Mucosa of rectum (tissue), 2 donors: ENCODE measurements at regions not wholly inside any gene's neighbourhood (a gene's known extent, or its start where the extent isn't known, plus 50 kb on each side); places are given as distances from the start of the nearest gene placed in this dataset.

ENCODE experiments used
- H3K27ac ChIP-seq, 2 donors: one replicate each; pipeline ENCODE4 v1.7.0; 2013; ENCODE audit warnings: inconsistent platforms in 2 of 2, low read depth in 2 of 2, low read length in 2 of 2
- H3K27me3 ChIP-seq, 2 donors: one replicate each; pipeline ENCODE4 v1.7.0; 2013; ENCODE audit warnings: low read length in 2 of 2; ENCODE audit not compliant: control insufficient read depth in 2 of 2, insufficient read depth in 2 of 2
- H3K36me3 ChIP-seq, 2 donors: one replicate each; pipeline ENCODE4 v1.7.0; 2013; ENCODE audit warnings: low read length in 2 of 2; ENCODE audit not compliant: control insufficient read depth in 2 of 2, insufficient read depth in 2 of 2
- H3K4me1 ChIP-seq, 2 donors: one replicate each; pipeline ENCODE4 v1.7.0; 2013; ENCODE audit warnings: low read length in 2 of 2, mild to moderate bottlenecking in 1 of 2; ENCODE audit not compliant: control insufficient read depth in 2 of 2, insufficient read depth in 2 of 2
- H3K4me3 ChIP-seq, 2 donors: one replicate each; pipeline ENCODE4 v1.7.0; 2013; ENCODE audit warnings: low read length in 2 of 2
- H3K9ac ChIP-seq, 2 donors: one replicate each; pipeline ENCODE4 v1.7.0; 2013; ENCODE audit warnings: low read length in 2 of 2, low read depth in 1 of 2, mild to moderate bottlenecking in 1 of 2
- H3K9me3 ChIP-seq, 2 donors: one replicate each; pipeline ENCODE4 v1.7.0; 2013; ENCODE audit warnings: low read length in 2 of 2; ENCODE audit not compliant: control insufficient read depth in 2 of 2
- donor health status: healthy.
- donor health status: Normal muscosa, but diverticular disease.

GRCh38 chr2:83471655-83472054 lies 987.4 kb downstream of the SUCLG1 start:
- Histone ChIP-seq H3K27me3 (no peaks in the 10 kb centered on the region), H3K9me3 (no peaks in the 10 kb centered on the region), H3K36me3 (no peaks in the 10 kb centered on the region), H3K4me3 (no peak overlapping the region), H3K4me1 (peaks cover 0 to 2% of the 10 kb centered on the region in 2 donors), H3K27ac (no peak overlapping the region), H3K9ac (no peak overlapping the region)

GRCh38 chr2:83470928-83471327 lies 988.2 kb downstream of the SUCLG1 start:
- no peak overlapping the region for H3K9ac ChIP-seq
- H3K9me3 ChIP-seq = no peaks in the 10 kb centered on the region
- peaks cover 0 to 2% of the 10 kb centered on the region in 2 donors for H3K4me1 ChIP-seq
- no peak overlapping the region for H3K27ac ChIP-seq
- H3K4me3 ChIP-seq = no peak overlapping the region
- no peaks in the 10 kb centered on the region for H3K27me3 ChIP-seq
- H3K36me3 ChIP-seq = no peaks in the 10 kb centered on the region

GRCh38 chr2:83464444-83464843 lies 994.6 kb downstream of the SUCLG1 start:
- Histone ChIP-seq H3K4me3 (no peak overlapping the region), H3K9me3 (no peaks in the 10 kb centered on the region), H3K27ac (no peak overlapping the region), H3K9ac (no peak overlapping the region), H3K4me1 (no peaks in the 10 kb centered on the region), H3K27me3 (no peaks in the 10 kb centered on the region), H3K36me3 (no peaks in the 10 kb centered on the region)

GRCh38 chr2:83462881-83463280 lies 996.2 kb downstream of the SUCLG1 start:
- Histone ChIP-seq H3K27me3 (no peaks in the 10 kb centered on the region), H3K4me1 (no peaks in the 10 kb centered on the region), H3K36me3 (no peaks in the 10 kb centered on the region), H3K4me3 (no peak overlapping the region), H3K9ac (no peak overlapping the region), H3K9me3 (no peaks in the 10 kb centered on the region), H3K27ac (no peak overlapping the region)

GRCh38 chr2:83461135-83461534 lies 997.9 kb downstream of the SUCLG1 start:
- no peaks in the 10 kb centered on the region for H3K4me1 ChIP-seq
- no peak overlapping the region for H3K27ac ChIP-seq
- no peak overlapping the region for H3K9ac ChIP-seq
- no peaks in the 10 kb centered on the region for H3K36me3 ChIP-seq
- H3K27me3 ChIP-seq = no peaks in the 10 kb centered on the region
- no peaks in the 10 kb centered on the region for H3K9me3 ChIP-seq
- H3K4me3 ChIP-seq = no peak overlapping the region

- H3K36me3 ChIP-seq = no peaks in the 10 kb centered on the region
- no peaks in the 10 kb centered on the region for H3K9me3 ChIP-seq
- H3K4me3 ChIP-seq = no peak overlapping the region
- H3K4me1 ChIP-seq = no peaks in the 10 kb centered on the region
- H3K9ac ChIP-seq = no peak overlapping the region
- H3K27ac ChIP-seq = no peak overlapping the region
- no peaks in the 10 kb centered on the region for H3K27me3 ChIP-seq
Observed at GRCh38 chr2:83459456-83459855, 999.6 kb downstream of the SUCLG1 start.

- Histone ChIP-seq H3K27me3 (no peaks in the 10 kb centered on the region), H3K9me3 (no peaks in the 10 kb centered on the region), H3K4me3 (no peak overlapping the region)
Observed at GRCh38 chr2:83435989-83436388, 1023.1 kb downstream of the SUCLG1 start.

GRCh38 chr2:83420993-83421392 lies 1038.1 kb downstream of the SUCLG1 start:
- Histone ChIP-seq H3K27ac (no peak overlapping the region), H3K27me3 (no peaks in the 10 kb centered on the region), H3K36me3 (no peaks in the 10 kb centered on the region), H3K9me3 (peaks cover 0 to 4% of the 10 kb centered on the region in 2 donors), H3K4me3 (no peak overlapping the region), H3K4me1 (no peaks in the 10 kb centered on the region), H3K9ac (no peak overlapping the region)

More at GRCh38 chr2:83435989-83436388, 1023.1 kb downstream of the SUCLG1 start:
- Histone ChIP-seq H3K36me3 (no peaks in the 10 kb centered on the region), H3K9ac (no peak overlapping the region), H3K27ac (no peak overlapping the region), H3K4me1 (no peaks in the 10 kb centered on the region)

- H3K9ac ChIP-seq = no peak overlapping the region
- H3K9me3 ChIP-seq = no peaks in the 10 kb centered on the region
- no peak overlapping the region for H3K27ac ChIP-seq
- no peaks in the 10 kb centered on the region for H3K27me3 ChIP-seq
- H3K4me1 ChIP-seq = no peaks in the 10 kb centered on the region
- H3K36me3 ChIP-seq = no peaks in the 10 kb centered on the region
- H3K4me3 ChIP-seq = no peak overlapping the region
Observed at GRCh38 chr2:83394134-83394904, 1064.8 kb downstream of the SUCLG1 start.

- no peak overlapping the region for H3K27ac ChIP-seq
Observed at GRCh38 chr2:83388804-83389203, 1070.3 kb downstream of the SUCLG1 start.

More at GRCh38 chr2:83388804-83389203, 1070.3 kb downstream of the SUCLG1 start:
- H3K9me3 ChIP-seq = peaks cover 0 to 2% of the 10 kb centered on the region in 2 donors
- no peak overlapping the region for H3K4me3 ChIP-seq
- no peaks in the 10 kb centered on the region for H3K4me1 ChIP-seq
- no peaks in the 10 kb centered on the region for H3K27me3 ChIP-seq
- no peaks in the 10 kb centered on the region for H3K36me3 ChIP-seq
- H3K9ac ChIP-seq = no peak overlapping the region
